Midbrain (tissue), 1 donor: ENCODE measurements at regions not wholly inside any gene's neighbourhood (a gene's known extent, or its start where the extent isn't known, plus 50 kb on each side); places are given as distances from the start of the nearest gene placed in this dataset.

Source experiments
- DNase-seq: peaks from one replicate; lab custom pipeline; 2025; lab: John Stamatoyannopoulos, UW

DNA sequence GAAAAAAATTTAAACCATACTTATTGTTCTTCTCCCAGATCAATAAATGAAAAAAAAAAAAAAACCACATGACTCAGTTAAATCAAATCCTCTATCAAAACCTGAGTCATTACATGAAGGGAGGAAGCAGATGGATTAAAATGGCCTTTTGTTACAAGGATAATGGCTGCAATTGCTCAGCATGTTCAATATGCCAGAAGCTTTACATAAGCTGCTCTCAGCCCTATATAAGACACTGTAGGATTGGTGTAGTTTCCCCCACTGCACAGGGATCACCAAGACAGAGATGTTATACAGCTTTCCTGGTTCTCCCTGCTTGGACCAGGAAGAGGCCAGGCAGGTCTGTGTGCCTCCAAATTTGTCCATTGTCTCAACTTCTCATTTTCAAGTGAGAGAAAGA lies 101.6 kb upstream of the MAP1B start:
- no peak for DNase-seq

DNA sequence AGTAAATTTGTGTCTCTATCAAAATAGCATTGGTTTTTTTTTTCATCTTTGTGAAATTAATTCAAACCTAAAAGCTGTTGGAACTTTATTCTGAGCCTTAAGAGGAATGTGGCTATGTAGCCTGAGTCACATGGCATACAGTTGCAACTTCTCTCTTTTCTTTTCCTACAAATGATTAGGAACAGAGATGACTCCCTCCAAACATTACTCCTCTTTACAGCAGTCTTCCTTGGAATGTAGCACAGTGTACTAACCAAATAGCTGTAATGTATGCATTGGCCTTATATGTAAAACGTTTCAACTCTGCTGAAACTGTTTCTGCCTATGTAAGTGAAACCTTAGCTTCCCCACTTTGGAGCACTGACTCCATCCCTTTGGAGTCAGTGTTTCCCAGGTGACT lies 100.9 kb upstream of the MAP1B start:
- DNase-seq = no peak

- DNase-seq = no peak
Observed at GRCh38 chr5:72007336-72008111, 99.8 kb upstream of the MAP1B start.

DNA sequence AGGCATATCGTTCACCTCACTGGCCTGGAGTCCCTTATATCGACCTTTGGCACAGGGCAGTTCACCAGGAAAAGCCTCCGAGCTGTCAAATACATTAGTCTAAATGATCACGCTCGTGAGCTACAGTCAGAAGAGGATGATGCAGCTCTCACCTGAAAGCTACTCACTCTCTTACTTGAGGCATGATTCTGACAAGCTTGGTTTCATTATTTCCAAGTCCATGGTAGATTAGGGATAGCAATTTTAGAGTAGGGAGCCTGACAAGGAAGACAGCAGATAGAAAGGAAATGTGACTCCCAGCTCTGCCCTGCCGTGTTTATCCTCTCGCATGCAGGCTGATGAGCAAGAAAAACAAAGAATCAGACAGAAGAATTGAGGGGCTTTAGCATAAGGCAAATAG lies 98.0 kb upstream of the MAP1B start:
- DNase-seq = no peak

DNA sequence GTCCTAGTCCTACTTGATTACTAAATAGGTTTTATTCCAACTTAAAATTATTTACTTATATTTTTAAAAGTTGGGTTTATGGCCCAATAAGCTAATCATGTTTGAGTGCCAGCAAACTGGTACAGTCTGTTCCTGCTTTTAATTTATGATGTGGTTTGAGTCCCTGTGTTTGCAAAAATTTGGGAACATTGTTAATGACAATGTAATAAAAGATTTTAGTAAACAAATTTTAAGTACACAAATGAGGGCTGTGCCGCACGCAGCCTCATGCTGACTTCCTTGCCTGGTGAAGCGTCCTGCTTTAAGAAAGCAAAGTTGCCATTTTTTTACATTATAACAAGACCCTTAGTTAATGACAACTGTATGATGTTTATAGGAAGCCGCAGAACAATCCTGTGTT lies 96.8 kb upstream of the MAP1B start:
- no peak for DNase-seq

DNA sequence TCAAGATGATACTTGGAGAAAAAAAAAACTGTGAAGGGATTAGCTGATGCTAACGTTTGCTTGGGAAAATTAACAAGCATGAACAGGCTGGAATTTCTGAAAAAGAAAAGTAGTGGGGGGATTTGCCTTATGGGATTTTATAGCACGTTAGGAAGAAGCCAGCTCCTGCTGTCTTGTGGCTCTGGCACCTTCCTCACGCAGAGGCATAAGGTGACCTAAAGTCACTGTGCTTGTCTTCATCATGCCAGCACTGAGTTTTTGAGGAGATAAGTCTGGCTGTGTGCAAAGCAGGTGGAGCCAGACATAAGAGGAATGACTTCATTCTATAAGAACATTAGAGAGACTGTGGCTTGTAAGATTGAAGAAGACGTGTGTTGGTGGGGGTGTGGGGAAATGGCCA lies 94.4 kb upstream of the MAP1B start:
- DNase-seq = no peak

GRCh38 chr5:72013766-72014624 lies 93.3 kb upstream of the MAP1B start:
- DNase-seq = peak; percentile 24

- DNase-seq = peak; percentile 82
Observed at GRCh38 chr5:72015103-72015548, 92.1 kb upstream of the MAP1B start.

DNA sequence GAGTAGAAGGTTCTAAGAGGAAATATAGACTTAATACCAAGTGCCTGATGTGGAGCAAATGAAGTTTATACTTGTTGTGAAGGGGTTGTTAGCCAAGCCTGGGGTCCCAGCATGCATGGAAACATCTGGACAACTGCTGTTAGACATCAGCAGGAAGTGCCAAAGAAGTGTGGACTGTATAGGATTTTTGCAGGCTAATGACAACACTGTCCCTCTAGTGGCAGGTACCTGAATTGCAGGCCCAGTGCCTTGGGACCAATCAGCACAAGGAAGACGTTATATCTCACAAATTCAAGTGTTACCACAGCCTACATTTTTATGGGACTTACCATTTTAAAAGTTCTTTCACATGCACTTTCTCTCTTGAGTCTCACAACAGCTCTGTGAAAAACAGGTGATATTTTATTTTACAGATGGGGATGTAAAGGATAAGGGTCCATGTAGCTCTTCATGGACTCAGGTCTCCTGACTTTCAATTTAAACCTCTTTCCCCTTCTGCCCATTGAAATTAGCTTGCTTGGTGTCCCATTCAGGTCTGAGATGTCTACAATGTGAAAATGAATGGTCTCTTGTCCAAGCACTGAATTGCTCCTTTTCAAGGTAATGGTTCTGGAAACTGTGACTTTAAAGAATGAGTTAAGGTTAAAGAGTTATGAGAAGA lies 89.0 kb upstream of the MAP1B start:
- no peak for DNase-seq

DNA sequence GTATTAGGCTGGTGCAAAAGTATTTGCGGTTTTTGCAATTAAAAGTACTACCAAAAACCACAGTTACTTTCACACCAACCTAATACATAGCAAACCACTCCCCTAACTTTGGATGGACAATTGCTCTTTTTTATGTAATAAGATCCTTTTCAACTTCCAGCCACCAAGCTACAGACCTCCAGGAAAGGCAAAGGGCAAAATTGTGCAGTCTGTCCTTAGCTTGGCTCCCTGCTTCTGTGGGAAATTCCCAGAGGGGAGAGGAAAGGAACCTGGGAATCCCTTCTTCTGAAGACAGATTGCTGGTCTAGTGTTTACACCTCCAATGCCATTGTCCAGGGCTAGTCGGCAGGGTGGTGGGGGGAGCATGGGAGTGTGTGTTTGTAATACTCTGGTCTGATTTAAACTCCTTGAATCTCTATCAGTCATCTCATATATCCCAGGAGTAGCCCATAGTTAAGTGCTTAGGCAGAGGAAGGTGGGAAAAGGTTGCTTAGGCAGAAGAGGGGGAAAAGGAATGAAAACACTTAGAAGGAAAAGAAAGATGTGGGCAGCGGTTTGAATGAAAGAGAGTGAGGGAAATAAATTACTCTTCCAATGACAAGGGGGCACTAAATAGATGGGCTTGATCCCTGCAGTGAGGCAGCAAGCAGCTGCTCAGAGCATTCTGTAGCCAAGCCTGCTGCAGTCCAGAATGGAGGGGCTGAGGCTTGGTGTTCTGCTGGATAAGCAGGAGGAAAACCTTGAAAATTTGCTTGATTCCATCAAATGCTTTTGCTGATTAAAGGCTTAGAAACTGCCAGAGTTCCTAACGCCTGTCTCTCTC lies 86.9 kb upstream of the MAP1B start:
- DNase-seq = no peak

DNA sequence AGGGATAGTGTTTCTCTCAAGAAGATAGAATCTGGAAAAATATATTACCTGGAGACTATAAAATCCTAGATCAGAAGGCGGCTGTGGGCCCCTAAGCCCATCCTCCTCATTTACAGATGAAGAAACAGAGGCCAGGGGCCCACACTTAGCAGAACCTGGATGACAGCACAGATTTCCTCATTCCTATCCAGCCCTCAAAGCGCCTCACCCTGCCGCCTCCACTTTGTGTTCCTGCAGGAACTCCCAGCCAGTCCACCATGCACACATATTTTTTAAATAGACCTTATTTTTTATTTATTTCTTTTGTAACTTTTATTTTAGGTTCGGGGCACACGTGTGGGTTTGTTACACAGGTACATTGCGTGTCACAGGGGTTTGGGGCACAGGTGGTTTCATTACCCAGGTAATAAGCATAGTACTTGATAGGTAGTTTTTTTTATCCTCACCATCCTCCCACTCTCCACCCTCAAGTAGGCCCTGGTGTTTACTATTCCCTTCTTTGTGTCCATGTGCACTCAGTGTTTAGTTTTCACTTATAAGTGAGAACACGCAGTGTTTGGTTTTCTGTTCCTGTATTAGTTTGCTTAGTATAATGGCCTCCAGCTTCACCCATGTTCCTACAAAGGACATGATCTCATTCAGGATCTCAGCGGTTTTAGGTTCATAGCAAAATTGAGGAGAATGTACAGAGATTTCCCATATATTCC lies 85.5 kb upstream of the MAP1B start:
- no peak for DNase-seq

DNA sequence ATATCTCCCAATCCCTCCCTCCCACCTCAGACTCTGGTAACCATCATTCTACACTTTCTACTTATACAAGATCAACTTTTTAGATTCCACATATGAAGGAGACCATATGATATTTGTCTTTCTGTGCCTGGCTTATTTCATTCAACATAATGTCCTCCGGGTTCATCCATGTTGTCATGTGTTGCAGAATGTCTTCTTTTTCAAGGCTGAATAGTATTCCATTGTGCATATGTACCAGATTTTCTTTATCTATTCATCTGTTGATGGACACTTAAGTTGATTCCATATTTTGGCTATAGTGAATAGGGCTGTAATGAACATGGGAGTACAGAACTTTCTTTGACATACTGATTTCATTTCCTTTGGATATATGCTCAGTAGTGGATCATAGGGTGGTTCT lies 78.9 kb upstream of the MAP1B start:
- DNase-seq = no peak

DNA sequence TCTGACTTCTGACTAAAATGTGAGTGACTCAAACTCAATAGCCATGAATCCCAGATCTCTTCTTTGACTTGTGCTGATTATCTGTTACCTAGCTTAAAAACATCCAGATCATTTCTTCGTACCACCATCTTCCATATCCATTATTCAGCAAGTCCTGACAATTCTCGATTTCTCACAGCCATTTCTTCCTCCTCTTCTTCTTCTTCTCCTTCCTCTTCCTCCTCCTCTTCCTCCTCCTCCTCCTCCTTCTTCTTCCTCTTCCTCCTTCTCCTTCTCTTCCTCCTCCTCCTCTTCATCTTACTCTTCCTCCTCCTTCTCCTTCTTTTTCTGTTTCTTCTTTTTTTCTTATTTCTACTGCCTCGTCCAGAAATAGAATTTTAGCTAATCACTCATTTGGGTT lies 77.0 kb upstream of the MAP1B start:
- DNase-seq = no peak

- DNase-seq = no peak
Observed at GRCh38 chr5:72032788-72033187, 74.5 kb upstream of the MAP1B start.

DNA sequence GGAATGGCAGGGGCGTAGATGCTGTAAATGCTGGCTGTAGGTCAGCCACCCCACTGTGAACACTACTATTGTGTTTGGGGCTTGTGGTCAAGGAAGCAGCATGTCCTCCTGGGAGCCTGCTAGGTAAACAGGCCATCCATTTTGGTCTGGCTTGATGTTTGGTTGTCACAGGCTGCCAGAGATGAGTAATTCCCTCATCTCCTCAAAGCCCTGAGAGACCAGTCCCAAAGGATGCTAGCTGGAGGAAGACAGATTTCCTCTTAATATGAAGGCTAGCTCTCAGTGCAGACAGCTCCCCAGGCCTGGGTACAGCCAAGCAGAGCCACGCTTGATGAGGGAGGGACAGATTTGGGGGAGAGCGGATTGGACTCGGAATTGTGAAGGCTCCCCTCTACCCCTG lies 72.5 kb upstream of the MAP1B start:
- DNase-seq = no peak

DNA sequence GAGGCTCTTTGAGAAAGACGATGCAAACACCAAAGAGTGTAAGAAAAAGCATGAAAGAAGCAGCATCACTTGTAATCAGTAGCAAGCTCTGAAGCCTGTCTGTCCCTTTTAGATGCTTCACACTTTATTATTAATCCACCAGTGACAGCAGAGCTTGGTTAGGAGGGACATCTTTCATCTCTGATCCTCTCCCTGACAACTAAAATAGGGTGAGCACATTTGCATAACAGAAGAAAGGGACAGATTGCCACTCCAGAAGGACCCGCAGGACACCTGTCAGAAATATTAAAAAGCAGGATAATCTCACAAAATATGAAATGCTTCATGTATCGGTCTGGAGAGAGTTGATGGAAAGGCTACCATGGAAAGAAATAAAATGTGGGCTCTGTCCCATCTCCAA lies 71.4 kb upstream of the MAP1B start:
- DNase-seq = no peak

GRCh38 chr5:72036951-72037350 lies 70.3 kb upstream of the MAP1B start:
- DNase-seq = no peak

GRCh38 chr5:72040513-72040912 lies 66.8 kb upstream of the MAP1B start:
- DNase-seq = no peak

DNA sequence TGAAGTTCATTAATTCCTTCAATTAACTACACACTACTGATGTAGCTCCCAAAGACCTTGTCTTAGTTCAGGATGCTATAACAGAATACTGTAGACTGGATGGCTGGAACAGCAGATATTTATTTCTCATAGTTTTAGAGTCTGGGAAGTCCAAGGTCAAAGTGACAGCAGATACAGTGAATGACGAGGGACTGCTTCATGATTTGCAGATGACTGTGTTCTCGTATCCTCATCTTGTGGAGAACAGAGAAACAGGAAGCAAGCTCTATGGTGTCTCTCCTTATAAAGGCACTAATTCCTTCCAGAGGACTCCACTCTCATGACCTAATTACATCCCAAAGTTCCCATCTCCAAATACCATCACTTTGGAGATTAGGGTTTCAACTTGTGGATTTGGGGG lies 65.6 kb upstream of the MAP1B start:
- no peak for DNase-seq

GRCh38 chr5:72042097-72042496 lies 65.2 kb upstream of the MAP1B start:
- no peak for DNase-seq

DNA sequence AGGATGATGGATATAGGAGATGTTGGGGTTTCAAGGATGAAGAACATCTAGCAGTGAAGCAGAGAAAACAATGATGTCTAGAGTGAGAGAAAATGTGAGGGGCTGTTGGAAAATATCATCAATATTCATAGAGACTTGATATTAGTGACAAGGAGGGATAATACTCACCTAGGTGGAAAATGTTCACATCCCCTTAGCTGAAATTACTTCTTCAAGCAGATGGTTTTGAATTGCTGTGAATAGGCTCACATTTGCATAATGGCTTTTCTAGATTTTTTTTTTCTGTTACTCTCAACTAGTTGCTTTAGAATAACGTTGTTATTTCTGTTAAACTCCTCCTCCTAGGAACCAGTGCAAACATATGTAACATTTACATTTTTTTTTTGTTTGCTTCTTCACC lies 61.6 kb upstream of the MAP1B start:
- DNase-seq = no peak
